Gastroesophageal sphincter (tissue), 4 donors: ENCODE measurements at regions not wholly inside any gene's neighbourhood (a gene's known extent, or its start where the extent isn't known, plus 50 kb on each side); places are given as distances from the start of the nearest gene placed in this dataset.

ENCODE experiments used
- ATAC-seq: fragments of 150-250 bp; one replicate; pipeline ENCODE4 v1.9.1; 2016; ENCODE audit warnings: mild to moderate bottlenecking, moderate library complexity
- H3K27ac ChIP-seq, 4 donors: fragments of 200-600 bp; sonication (generic) in 3 of 4; 1 replicate in 3 of 4; 2 replicates in 1 of 4; pipeline ENCODE4 v1.5.1; 2016 to 2019
- H3K27me3 ChIP-seq: fragments of 200-600 bp; sonication (generic); one replicate; pipeline ENCODE4 v1.5.1; 2019
- H3K36me3 ChIP-seq, 2 donors: fragments of 200-600 bp; sonication (generic); one replicate each; pipeline ENCODE4 v1.5.1; 2019; ENCODE audit warnings: control low read depth in 1 of 2
- H3K4me1 ChIP-seq, 3 donors: fragments of 200-600 bp; sonication (generic); 1 replicate in 2 of 3; 2 replicates in 1 of 3; pipeline ENCODE4 v1.5.1; 2016 to 2019; ENCODE audit warnings: control low read depth in 2 of 3
- H3K4me3 ChIP-seq, 2 donors: fragments of 200-600 bp; sonication (generic); one replicate each; pipeline ENCODE4 v1.5.1; 2019; ENCODE audit warnings: mild to moderate bottlenecking in 1 of 2, moderate library complexity in 1 of 2
- H3K9me3 ChIP-seq, 3 donors: fragments of 200-600 bp; sonication (generic); one replicate each; pipeline ENCODE4 v1.5.1; 2017 to 2019; ENCODE audit warnings: control low read depth in 2 of 3
- CTCF ChIP-seq, 4 experiments: fragments of 200-600 bp in 2 of 4; fragments of 450-650 bp in 2 of 4; sonication (generic) in 1 of 4; IDR thresholded peaks; one replicate each; pipeline ENCODE4 v1.5.1; 2017 to 2019; ENCODE audit warnings: antibody characterized with exemption in 4 of 4, mild to moderate bottlenecking in 2 of 4, moderate library complexity in 2 of 4
- EP300 ChIP-seq: sonication (generic); formaldehyde crosslinking; IDR thresholded peaks from one replicate; pipeline ENCODE4 v1.6.1; 2017; ENCODE audit warnings: antibody characterized with exemption, mild to moderate bottlenecking
- POLR2A ChIP-seq, 2 donors: fragments of 450-650 bp; IDR thresholded peaks; one replicate each; pipeline ENCODE4 v1.6.1; 2017; ENCODE audit warnings: antibody characterized with exemption in 2 of 2, mild to moderate bottlenecking in 2 of 2, moderate library complexity in 1 of 2
- POLR2AphosphoS5 ChIP-seq: sonication (generic); formaldehyde crosslinking; IDR thresholded peaks from one replicate; pipeline ENCODE4 v1.6.1; 2017; ENCODE audit warnings: antibody characterized with exemption
- WGBS, 2 donors: methylation state at CpG; one replicate each; pipeline ENCODE4 v1.1.5; 2018; ENCODE audit warnings: low coverage in 1 of 2; 5-methylcytosine and 5-hydroxymethylcytosine counted together

GRCh38 chr16:87138738-87139267, 178.4 kb downstream of the C16orf95 start:
- H3K27me3 ChIP-seq, result peaks cover 8% of the 10 kb centered on the region
- ATAC-seq, result no peak
- WGBS, 2 donors, result 85% methylated on average over 9 to 11 of the region's 13 CpGs
- H3K4me3 ChIP-seq, result no peak overlapping the region
- peaks cover 0 to 7% (median 0%) of the 10 kb centered on the region in 3 donors for H3K9me3 ChIP-seq
- no peaks in the 10 kb centered on the region for H3K4me1 ChIP-seq
- H3K27ac ChIP-seq, result no peak overlapping the region
- H3K36me3 ChIP-seq, result no peaks in the 10 kb centered on the region
- no peak for TF ChIP-seq EP300
- TF ChIP-seq POLR2AphosphoS5, result no peak
- TF ChIP-seq POLR2A (IDR thresholded peaks at IDR 0.05), result no peak
- TF ChIP-seq CTCF (IDR thresholded peaks at IDR 0.05), result no peak

- Histone ChIP-seq H3K27ac (no peak overlapping the region), H3K4me1 (no peaks in the 10 kb centered on the region), H3K4me3 (no peak overlapping the region), H3K9me3 (peaks cover 0 to 7% (median 0%) of the 10 kb centered on the region in 3 donors), H3K27me3 (no peaks in the 10 kb centered on the region), H3K36me3 (no peaks in the 10 kb centered on the region)
- ATAC-seq, result no peak
- TF ChIP-seq POLR2A (IDR thresholded peaks at IDR 0.05) (no peak), EP300 (no peak), POLR2AphosphoS5 (no peak), CTCF (IDR thresholded peaks at IDR 0.05) (no peak)
- WGBS, 2 donors, result 71 to 75% methylated on average over 17 to 20 of the region's 39 CpGs
Observed at GRCh38 chr16:87140211-87141200, 176.7 kb downstream of the C16orf95 start.

- Histone ChIP-seq H3K27me3 (no peaks in the 10 kb centered on the region), H3K9me3 (peaks cover 0 to 7% (median 0%) of the 10 kb centered on the region in 3 donors), H3K36me3 (no peaks in the 10 kb centered on the region), H3K4me1 (no peaks in the 10 kb centered on the region), H3K4me3 (no peak overlapping the region), H3K27ac (no peak overlapping the region)
- no peak for TF ChIP-seq POLR2AphosphoS5
- TF ChIP-seq CTCF (IDR thresholded peaks at IDR 0.05), result no peak
- TF ChIP-seq POLR2A (IDR thresholded peaks at IDR 0.05), result no peak
- no peak for TF ChIP-seq EP300
- 77 to 82% methylated on average over 5 of the region's 5 CpGs for WGBS, 2 donors
- no peak for ATAC-seq
Observed at GRCh38 chr16:87141402-87141801, 175.8 kb downstream of the C16orf95 start.

- Histone ChIP-seq H3K27me3 (no peaks in the 10 kb centered on the region), H3K27ac (no peak overlapping the region), H3K4me1 (no peaks in the 10 kb centered on the region), H3K9me3 (no peaks in the 10 kb centered on the region), H3K4me3 (no peak overlapping the region), H3K36me3 (no peaks in the 10 kb centered on the region)
- TF ChIP-seq EP300 (no peak), CTCF (IDR thresholded peaks at IDR 0.05) (no peak)
- no peak for ATAC-seq
- WGBS, 2 donors, result no CpG with 5 or more reads among the region's 15 CpGs
Observed at GRCh38 chr16:87143661-87144121, 173.5 kb downstream of the C16orf95 start.
